Ascending aorta (tissue), 2 donors: ENCODE measurements at regions not wholly inside any gene's neighbourhood (a gene's known extent, or its start where the extent isn't known, plus 50 kb on each side); places are given as distances from the start of the nearest gene placed in this dataset.

Experiments
- DNase-seq, 2 donors: peaks; one replicate each; pipeline ENCODE4 v3.0.0-alpha.2; 2019; ENCODE audit warnings: low spot score in 2 of 2
- H3K27ac ChIP-seq, 2 donors: fragments of 200-600 bp; sonication (generic); one replicate each; pipeline ENCODE4 v1.5.1; 2016 to 2017; ENCODE audit warnings: mild to moderate bottlenecking in 1 of 2
- H3K27me3 ChIP-seq: fragments of 200-600 bp; sonication (generic); one replicate; pipeline ENCODE4 v1.5.1; 2017
- H3K36me3 ChIP-seq, 2 donors: fragments of 200-600 bp; sonication (generic); one replicate each; pipeline ENCODE4 v1.5.1; 2016
- H3K4me1 ChIP-seq, 2 donors: fragments of 200-600 bp; sonication (generic); one replicate each; pipeline ENCODE4 v1.5.1; 2016 to 2017; ENCODE audit warnings: mild to moderate bottlenecking in 1 of 2
- H3K4me3 ChIP-seq, 2 donors: fragments of 200-600 bp; sonication (generic); one replicate each; pipeline ENCODE4 v1.5.1; 2016 to 2017; ENCODE audit warnings: mild to moderate bottlenecking in 1 of 2
- H3K9me3 ChIP-seq, 2 donors: fragments of 200-600 bp; sonication (generic); one replicate each; pipeline ENCODE4 v1.5.1; 2016
- intact Hi-C: fragments of 100-400 bp; cut with DNase I; formaldehyde crosslinking; loops from one replicate; pipeline ENCODE4 v1.15.1; 2023
- TF ChIP-seq, protein P1 (sequence below), 3 experiments: fragments of 200-600 bp in 2 of 3; fragments of 450-650 bp in 1 of 3; sonication (generic) in 2 of 3; IDR thresholded peaks; one replicate each; pipeline ENCODE4 v1.5.1; 2016 to 2019; ENCODE audit warnings: antibody characterized with exemption in 3 of 3, mild to moderate bottlenecking in 1 of 3, moderate library complexity in 1 of 3

DNA sequence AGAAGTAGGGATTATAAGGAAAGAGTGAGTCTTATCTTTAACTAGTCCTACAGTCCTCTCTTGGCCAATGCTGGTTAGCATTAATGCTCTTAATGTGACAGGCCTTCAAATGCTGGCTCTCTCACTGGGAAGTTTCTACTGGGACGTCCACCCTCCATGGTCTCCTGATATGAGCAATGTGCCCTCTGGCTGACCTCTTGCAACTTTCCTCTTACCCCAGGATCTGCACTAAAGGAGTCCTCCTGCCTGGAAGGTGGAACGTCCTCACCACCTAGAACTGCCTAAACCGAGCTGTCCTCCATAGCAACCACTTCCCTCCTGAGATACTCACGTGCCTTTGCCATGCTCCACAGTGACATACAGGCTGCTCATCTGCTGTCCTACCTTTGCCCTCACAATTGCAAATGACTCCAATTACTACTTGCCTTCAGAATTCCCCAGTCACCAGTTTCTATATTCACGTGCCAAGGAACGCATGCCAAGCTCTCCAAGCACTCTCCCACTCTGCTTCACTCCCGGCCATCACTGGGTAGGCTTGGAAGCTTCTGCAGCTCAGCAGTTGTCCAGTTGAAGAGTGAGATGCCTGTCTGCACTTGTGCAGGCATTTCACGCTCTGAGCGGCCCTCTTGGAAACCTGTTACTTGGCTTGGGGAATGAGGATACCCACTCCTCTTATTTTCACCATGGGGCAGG lies 404.7 kb downstream of the RRAGC start:
- H3K27me3 ChIP-seq: no peaks in the 10 kb centered on the region
- H3K36me3 ChIP-seq: no peaks in the 10 kb centered on the region
- no peak for DNase-seq
- intact Hi-C loops: no loop called here
- TF ChIP-seq, protein P1, sequence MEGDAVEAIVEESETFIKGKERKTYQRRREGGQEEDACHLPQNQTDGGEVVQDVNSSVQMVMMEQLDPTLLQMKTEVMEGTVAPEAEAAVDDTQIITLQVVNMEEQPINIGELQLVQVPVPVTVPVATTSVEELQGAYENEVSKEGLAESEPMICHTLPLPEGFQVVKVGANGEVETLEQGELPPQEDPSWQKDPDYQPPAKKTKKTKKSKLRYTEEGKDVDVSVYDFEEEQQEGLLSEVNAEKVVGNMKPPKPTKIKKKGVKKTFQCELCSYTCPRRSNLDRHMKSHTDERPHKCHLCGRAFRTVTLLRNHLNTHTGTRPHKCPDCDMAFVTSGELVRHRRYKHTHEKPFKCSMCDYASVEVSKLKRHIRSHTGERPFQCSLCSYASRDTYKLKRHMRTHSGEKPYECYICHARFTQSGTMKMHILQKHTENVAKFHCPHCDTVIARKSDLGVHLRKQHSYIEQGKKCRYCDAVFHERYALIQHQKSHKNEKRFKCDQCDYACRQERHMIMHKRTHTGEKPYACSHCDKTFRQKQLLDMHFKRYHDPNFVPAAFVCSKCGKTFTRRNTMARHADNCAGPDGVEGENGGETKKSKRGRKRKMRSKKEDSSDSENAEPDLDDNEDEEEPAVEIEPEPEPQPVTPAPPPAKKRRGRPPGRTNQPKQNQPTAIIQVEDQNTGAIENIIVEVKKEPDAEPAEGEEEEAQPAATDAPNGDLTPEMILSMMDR (IDR thresholded peaks at IDR 0.05): no peak
- no peak overlapping the region for H3K27ac ChIP-seq
- H3K4me3 ChIP-seq: no peak overlapping the region
- no peaks in the 10 kb centered on the region for H3K9me3 ChIP-seq
- no peaks in the 10 kb centered on the region for H3K4me1 ChIP-seq

DNA sequence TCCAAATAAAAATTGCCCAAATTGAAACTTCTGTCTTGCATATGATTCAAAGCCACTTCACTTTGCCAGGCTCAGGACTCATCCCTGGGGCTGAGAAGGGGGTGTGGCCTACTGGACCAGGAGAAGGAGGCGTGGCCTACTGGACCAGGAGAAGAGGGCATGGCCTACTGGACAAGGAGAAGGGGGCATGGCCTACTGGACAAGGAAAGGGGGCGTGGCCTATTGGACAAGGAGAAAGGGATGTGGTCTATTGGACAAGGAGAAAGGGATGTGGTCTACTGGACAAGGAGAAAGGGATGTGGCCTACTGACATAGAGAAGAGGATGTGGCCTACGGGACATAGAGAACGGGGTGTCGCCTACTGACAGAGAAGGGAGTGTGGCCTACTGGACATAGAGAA lies 405.3 kb downstream of the RRAGC start:
- intact Hi-C loops: no loop called here
- Histone ChIP-seq H3K4me3 (no peak overlapping the region), H3K36me3 (no peaks in the 10 kb centered on the region), H3K27ac (no peak overlapping the region), H3K4me1 (no peaks in the 10 kb centered on the region), H3K9me3 (no peaks in the 10 kb centered on the region), H3K27me3 (no peaks in the 10 kb centered on the region)
- DNase-seq: no peak
- TF ChIP-seq, protein P1 (IDR thresholded peaks at IDR 0.05): no peak

DNA sequence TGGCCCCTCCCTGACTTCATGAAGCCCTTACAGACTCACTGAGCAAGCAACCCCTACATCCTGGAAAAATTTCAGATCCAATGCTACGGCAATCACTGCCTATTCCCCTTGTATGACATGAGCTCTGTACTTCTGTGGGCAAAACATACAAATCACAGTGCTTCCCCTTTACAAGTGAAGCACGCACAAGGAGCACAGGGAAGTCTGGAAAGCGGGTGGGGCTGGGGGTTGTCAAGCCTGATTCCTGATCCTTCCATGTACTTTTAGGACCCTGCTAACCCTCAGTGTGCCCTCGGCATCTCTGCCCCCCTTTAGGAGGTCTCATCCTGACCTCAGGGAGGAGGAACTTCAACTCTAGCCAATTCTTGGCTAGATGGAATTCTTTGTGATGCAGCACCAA lies 405.7 kb upstream of the POU3F1 start:
- TF ChIP-seq, protein P1 (IDR thresholded peaks at IDR 0.05): no peak
- no peaks in the 10 kb centered on the region for H3K36me3 ChIP-seq

DNA sequence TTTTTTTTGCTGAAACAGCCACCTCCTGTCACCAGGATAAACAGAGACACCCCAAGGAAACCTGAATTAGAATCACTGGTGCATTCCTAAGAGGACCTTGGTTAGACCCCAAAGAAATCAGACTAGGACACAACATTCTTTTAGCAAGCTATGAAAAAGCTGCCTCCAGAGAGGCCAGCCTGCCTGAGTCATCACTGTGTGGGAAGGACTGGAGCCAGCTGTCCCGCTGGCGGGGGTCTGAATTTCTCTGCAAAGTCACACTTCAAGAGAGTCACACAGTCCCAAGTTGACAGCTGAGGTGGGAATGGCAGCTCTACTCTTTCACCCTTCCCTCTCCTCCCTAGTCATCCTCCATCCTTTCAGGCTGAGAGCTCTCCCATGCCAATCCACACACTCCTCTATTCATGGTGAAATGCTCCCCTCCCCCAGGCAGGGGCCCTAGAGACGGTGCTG lies 405.0 kb upstream of the POU3F1 start:
- TF ChIP-seq, protein P1 (IDR thresholded peaks at IDR 0.05): no peak

More for the DNA sequence above, 405.7 kb upstream of the POU3F1 start:
- Histone ChIP-seq H3K27ac (no peak overlapping the region), H3K4me1 (no peaks in the 10 kb centered on the region), H3K27me3 (no peaks in the 10 kb centered on the region), H3K9me3 (no peaks in the 10 kb centered on the region), H3K4me3 (no peak overlapping the region)
- no peak for DNase-seq
- intact Hi-C loops: no loop called here

DNA sequence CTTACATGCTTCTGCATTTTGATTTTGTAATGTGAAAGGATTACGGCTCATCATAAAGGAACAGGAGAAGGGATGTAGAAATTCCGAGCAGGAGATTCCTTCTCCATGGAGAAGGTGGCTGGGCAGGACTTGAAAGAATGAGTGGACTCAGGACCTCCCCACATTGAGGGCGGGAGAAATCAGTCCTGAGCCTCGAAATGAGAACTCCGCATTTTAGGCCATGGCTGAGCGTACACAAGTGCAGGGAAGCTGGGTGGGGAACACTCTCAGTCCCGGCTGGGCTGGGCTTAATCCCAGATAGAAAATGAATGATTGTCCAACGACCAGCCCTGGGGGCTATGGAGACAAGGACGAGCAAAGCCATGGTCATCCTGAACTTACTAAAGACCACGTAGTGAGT lies 402.3 kb upstream of the POU3F1 start:
- intact Hi-C loops: no loop called here
- no peak overlapping the region for H3K4me3 ChIP-seq
- DNase-seq: no peak
- no peaks in the 10 kb centered on the region for H3K36me3 ChIP-seq
- H3K27me3 ChIP-seq: no peaks in the 10 kb centered on the region
- no peaks in the 10 kb centered on the region for H3K4me1 ChIP-seq
- TF ChIP-seq, protein P1 (IDR thresholded peaks at IDR 0.05): no peak
- H3K27ac ChIP-seq: no peak overlapping the region
- no peaks in the 10 kb centered on the region for H3K9me3 ChIP-seq

More for the DNA sequence above, 405.0 kb upstream of the POU3F1 start:
- H3K36me3 ChIP-seq: no peaks in the 10 kb centered on the region
- no peaks in the 10 kb centered on the region for H3K9me3 ChIP-seq
- H3K4me1 ChIP-seq: no peaks in the 10 kb centered on the region
- intact Hi-C loops: no loop called here
- no peaks in the 10 kb centered on the region for H3K27me3 ChIP-seq
- no peak overlapping the region for H3K4me3 ChIP-seq
- DNase-seq: no peak
- no peak overlapping the region for H3K27ac ChIP-seq
